ENCODE measurements at regions not wholly inside any gene's neighbourhood (a gene's known extent, or its start where the extent isn't known, plus 50 kb on each side); places are given as distances from the start of the nearest gene placed in this dataset.

GRCh38 chr4:121599049-121599448, 97.7 kb downstream of the ANXA5 start:
- Histone ChIP-seq H4K20me1 (ENCODE audit: control insufficient read depth, insufficient read depth) (no peaks in the 10 kb centered on the region), H3K36me3 (ENCODE audit: control insufficient read depth in 2 of 2, insufficient read depth in 2 of 2, low read length in 1 of 2) (no peaks in the 10 kb centered on the region), H3K27me3 (replicated peaks in 1 of 2; ENCODE audit: control insufficient read depth in 2 of 2, insufficient read depth in 2 of 2, low read length in 1 of 2) (no peaks in the 10 kb centered on the region), H3K9me3 (replicated peaks; ENCODE audit: control insufficient read depth, insufficient read depth, low read length) (no peaks in the 10 kb centered on the region), H3K4me2 (ENCODE audit: control insufficient read depth, insufficient read depth) (no peak overlapping the region), H3K79me2 (ENCODE audit: control insufficient read depth, insufficient read depth, low read length) (no peaks in the 10 kb centered on the region), H3K4me1 (ENCODE audit: control insufficient read depth, insufficient read depth, low read length) (no peaks in the 10 kb centered on the region), H2AFZ (ENCODE audit: control insufficient read depth, low read depth, low read length) (no peak overlapping the region), H3K4me3 (no peak overlapping the region), H3K9ac (ENCODE audit: control insufficient read depth, insufficient read depth, low read length) (no peak overlapping the region), H3K27ac (ENCODE audit: control insufficient read depth, insufficient read depth) (no peak overlapping the region)
- in situ Hi-C loops (cut with MboI) = no loop called here
- no peak for TF ChIP-seq EGR1 (IDR thresholded peaks at IDR 0.05; ENCODE audit: borderline replicate concordance in 1 of 2, low read depth in 2 of 2, low read length in 2 of 2)
- TF ChIP-seq CEBPZ (IDR thresholded peaks at IDR 0.05; ENCODE audit: low read depth, low read length) = no peak
- ATAC-seq (no peak), FAIRE-seq (no peak), DNase-seq (ENCODE audit: low read depth, low spot score) (no peak)
- POLR2A ChIA-PET = no interaction called here
- RAD21 ChIA-PET (ENCODE audit: unreplicated experiment) = interaction anchor here (0.6 kb wide), 1 partner anchor 144 kb away, joined by 3 read pairs; no protein-coding TSS in a partner anchor
- SMC1A ChIA-PET (ENCODE audit: uncharacterized antibody, unreplicated experiment) = no interaction called here
- WGBS (ENCODE audit: insufficient coverage, insufficient replicate concordance, low lambda C conversion rate, missing lambda C conversion rate) = 6% methylated on average over 3 of the region's 3 CpGs
- CTCF ChIA-PET = no interaction called here
- BruUV-seq (replicated peaks) = no TSS peak
- intact Hi-C loops (cut with micrococcal nuclease; ENCODE audit: unreplicated experiment) = no loop called here

- no peak for FAIRE-seq
- no peaks in the 10 kb centered on the region for H3K36me3 ChIP-seq (ENCODE audit: control insufficient read depth in 2 of 2, insufficient read depth in 2 of 2, low read length in 1 of 2)
- no peak overlapping the region for H3K4me2 ChIP-seq (ENCODE audit: control insufficient read depth, insufficient read depth)
- ChIA-PET CTCF (no interaction called here), SMC1A (ENCODE audit: uncharacterized antibody, unreplicated experiment) (interaction anchor here (0.6 kb wide), 1 partner anchor 564 kb away, joined by 3 read pairs; no protein-coding TSS in a partner anchor), POLR2A (no interaction called here), RAD21 (ENCODE audit: unreplicated experiment) (no interaction called here)
- BruUV-seq (replicated peaks) = no TSS peak
- no peaks in the 10 kb centered on the region for H3K27me3 ChIP-seq (replicated peaks in 1 of 2; ENCODE audit: control insufficient read depth in 2 of 2, insufficient read depth in 2 of 2, low read length in 1 of 2)
- peak; percentile 90 for ATAC-seq
- in situ Hi-C loops (cut with MboI) = no loop called here
- intact Hi-C loops (cut with micrococcal nuclease; ENCODE audit: unreplicated experiment) = no loop called here
- no peaks in the 10 kb centered on the region for H3K79me2 ChIP-seq (ENCODE audit: control insufficient read depth, insufficient read depth, low read length)
- WGBS (ENCODE audit: insufficient coverage, insufficient replicate concordance, low lambda C conversion rate, missing lambda C conversion rate) = 0% methylated on average over 2 of the region's 2 CpGs
- no peak overlapping the region for H3K4me3 ChIP-seq
- no peak overlapping the region for H3K27ac ChIP-seq (ENCODE audit: control insufficient read depth, insufficient read depth)
- no peak for DNase-seq (ENCODE audit: low read depth, low spot score)
- no peak overlapping the region for H3K9ac ChIP-seq (ENCODE audit: control insufficient read depth, insufficient read depth, low read length)
- no peaks in the 10 kb centered on the region for H3K4me1 ChIP-seq (ENCODE audit: control insufficient read depth, insufficient read depth, low read length)
- no peaks in the 10 kb centered on the region for H3K9me3 ChIP-seq (replicated peaks; ENCODE audit: control insufficient read depth, insufficient read depth, low read length)
- H2AFZ ChIP-seq (ENCODE audit: control insufficient read depth, low read depth, low read length) = no peak overlapping the region
- no peaks in the 10 kb centered on the region for H4K20me1 ChIP-seq (ENCODE audit: control insufficient read depth, insufficient read depth)
- TF ChIP-seq GATAD2B (conservative IDR thresholded peaks at IDR 0.05; ENCODE audit: low read depth) (no peak), ATF2 (IDR thresholded peaks at IDR 0.05; ENCODE audit: low read length) (peak; percentile 57; the same call in 1 of the 2 replicates), SUPT20H (IDR thresholded peaks at IDR 0.05; ENCODE audit: borderline replicate concordance, control insufficient read depth, low read depth, low read length) (no peak), JUNB (IDR thresholded peaks at IDR 0.05) (peak; percentile 60), CTCF (IDR thresholded peaks at IDR 0.05 in 2 of 3, conservative IDR thresholded peaks at IDR 0.05 in 1 of 3; ENCODE audit: control insufficient read depth in 2 of 3, extremely low read depth in 1 of 3, insufficient read depth in 1 of 3, low read depth in 3 of 3, low read length in 3 of 3) (no peak), FOXM1 (IDR thresholded peaks at IDR 0.05; ENCODE audit: low read depth, low read length) (peak; percentile 31; the same call in 1 of the 2 replicates), RUNX3 (IDR thresholded peaks at IDR 0.05; ENCODE audit: low read length) (peak; percentile 92), BMI1 (IDR thresholded peaks at IDR 0.05; ENCODE audit: borderline replicate concordance) (0 out of 2 replicates have a peak, but pooled peaks have one; percentile 25)
Measured at GRCh38 chr4:121597346-121597934, 99.3 kb downstream of the ANXA5 start.

Measured in GM12878 (cell line).